ENCODE measurements at regions not wholly inside any gene's neighbourhood (a gene's known extent, or its start where the extent isn't known, plus 50 kb on each side); places are given as distances from the start of the nearest gene placed in this dataset.

GRCh38 chr5:155222393-155222792 is 208.8 kb downstream of the KIF4B start:
- POLR2A ChIA-PET (ENCODE audit: partially characterized antibody) = no interaction called here

More at GRCh38 chr5:155222393-155222792, 208.8 kb downstream of the KIF4B start:
- CTCF ChIA-PET (ENCODE audit: partially characterized antibody) = no interaction called here
- no peak overlapping the region for H3K14ac ChIP-seq (ENCODE audit: insufficient read length)
- WGBS, 2 experiments (ENCODE audit: extremely low coverage in 1 of 2, insufficient coverage in 1 of 2, insufficient read length in 1 of 2, insufficient replicate concordance in 2 of 2, low coverage in 1 of 2, low lambda C conversion rate in 2 of 2, missing lambda C conversion rate in 1 of 2) = 83% methylated on average over 6 of the region's 6 CpGs; no CpG with 5 or more reads in 1 of the 2 experiments
- H3K56ac ChIP-seq (replicated peaks; ENCODE audit: insufficient read length, low read depth, low read length) = no peak overlapping the region
- TF ChIP-seq KDM4A (IDR thresholded peaks at IDR 0.05; ENCODE audit: low read depth, low read length, severe bottlenecking) (no peak), TEAD4 (IDR thresholded peaks at IDR 0.05; ENCODE audit: low read depth, low read length) (no peak), POU5F1 (IDR thresholded peaks at IDR 0.05; ENCODE audit: low read depth, low read length) (no peak), USF2 (IDR thresholded peaks at IDR 0.05; ENCODE audit: low read length) (no peak), CTBP2 (IDR thresholded peaks at IDR 0.05; ENCODE audit: borderline replicate concordance, insufficient read depth, insufficient read length, low read length) (no peak), TCF12 (IDR thresholded peaks at IDR 0.05; ENCODE audit: low read depth, low read length) (no peak)
- no peaks in the 10 kb centered on the region for H3K79me1 ChIP-seq (ENCODE audit: low read depth, low read length)
- H4K8ac ChIP-seq (ENCODE audit: extremely low read depth, insufficient read depth, low read length) = no peak overlapping the region
- H3K4me2 ChIP-seq (ENCODE audit: insufficient read depth in 1 of 2, low read depth in 2 of 2, low read length in 2 of 2) = no peak overlapping the region
- H2BK120ac ChIP-seq (replicated peaks; ENCODE audit: low read depth, low read length) = no peak overlapping the region
- no peak overlapping the region for H3K4me3 ChIP-seq (ENCODE audit: extremely low read depth in 1 of 4, insufficient read depth in 2 of 4, low read depth in 3 of 4, low read length in 4 of 4)
- H3K4me1 ChIP-seq (replicated peaks in 1 of 4; ENCODE audit: control insufficient read depth in 3 of 4, insufficient read depth in 4 of 4, low read length in 3 of 4) = no peaks in the 10 kb centered on the region
- no peaks in the 10 kb centered on the region for H3K27me3 ChIP-seq (replicated peaks in 1 of 4; ENCODE audit: control insufficient read depth in 3 of 4, extremely low read depth in 1 of 4, insufficient read depth in 3 of 4, low read length in 3 of 4)
- no peak overlapping the region for H3K9ac ChIP-seq (replicated peaks in 1 of 4; ENCODE audit: extremely low read depth in 1 of 4, low read depth in 3 of 4, low read length in 3 of 4)
- no peaks in the 10 kb centered on the region for H3K79me2 ChIP-seq (ENCODE audit: control insufficient read depth in 1 of 2, insufficient read depth in 2 of 2, low read length in 2 of 2)
- H2BK15ac ChIP-seq (ENCODE audit: low read length) = no peak overlapping the region
- no peaks in the 10 kb centered on the region for H3K36me3 ChIP-seq (ENCODE audit: control insufficient read depth in 2 of 4, insufficient read depth in 4 of 4, low read length in 3 of 4)
- H3K9me3 ChIP-seq (ENCODE audit: insufficient read depth in 2 of 2, low read depth in 1 of 2, low read length in 1 of 2) = no peaks in the 10 kb centered on the region
- H2AFZ ChIP-seq (ENCODE audit: low read length) = no peak overlapping the region
- no peak overlapping the region for H4K5ac ChIP-seq (ENCODE audit: insufficient read length, low read depth, low read length)
- no peak overlapping the region for H3K18ac ChIP-seq (ENCODE audit: extremely low read depth, low read length)
- no peaks in the 10 kb centered on the region for H4K20me1 ChIP-seq (replicated peaks in 1 of 2; ENCODE audit: control insufficient read depth in 1 of 2, insufficient read depth in 2 of 2, low read length in 2 of 2)
- no peak overlapping the region for H2BK20ac ChIP-seq (ENCODE audit: low read length)
- no peak for FAIRE-seq
- no peak overlapping the region for H3K23ac ChIP-seq (ENCODE audit: insufficient read length)
- no peak overlapping the region for H3K4ac ChIP-seq (replicated peaks; ENCODE audit: insufficient read length, low read depth, low read length)
- no peak overlapping the region for H2AK5ac ChIP-seq (ENCODE audit: low read depth, low read length)
- H3K23me2 ChIP-seq (ENCODE audit: low read depth, low read length) = no peaks in the 10 kb centered on the region
- no peak overlapping the region for H4K91ac ChIP-seq (replicated peaks; ENCODE audit: insufficient read length, low read length)
- DNase-seq (ENCODE audit: low read depth in 1 of 2, low spot score in 2 of 2) = no peak
- no peak overlapping the region for H3K27ac ChIP-seq (ENCODE audit: low read depth, low read length)
- H2BK5ac ChIP-seq (ENCODE audit: low read depth, low read length) = no peak overlapping the region
- H2BK12ac ChIP-seq (ENCODE audit: low read depth, low read length) = no peak overlapping the region

All from H1 (cell line).